ENCODE measurements at regions not wholly inside any gene's neighbourhood (a gene's known extent, or its start where the extent isn't known, plus 50 kb on each side); places are given as distances from the start of the nearest gene placed in this dataset.

- Histone ChIP-seq H3K4me3 (replicated peaks in 1 of 3) (no peak overlapping the region), H3K27ac (no peak overlapping the region), H3K4me1 (no peaks in the 10 kb centered on the region), H3K27me3 (no peaks in the 10 kb centered on the region), H3K9me3 (no peaks in the 10 kb centered on the region), H3K36me3 (no peaks in the 10 kb centered on the region)
- intact Hi-C loops (cut with DNase I), result no loop called here
- WGBS, 2 donors, result 93 to 96% methylated on average over 17 of the region's 17 CpGs
- TF ChIP-seq POLR2A (IDR thresholded peaks at IDR 0.05) (no peak), CTCF (IDR thresholded peaks at IDR 0.05) (no peak)
- no peak for DNase-seq
Observed at GRCh38 chr2:240197462-240198139, 57.1 kb upstream of the OTOS start.

GRCh38 chr2:240198226-240198625 is 57.8 kb upstream of the OTOS start:
- Histone ChIP-seq H3K36me3 (no peaks in the 10 kb centered on the region), H3K4me3 (replicated peaks in 1 of 3) (no peak overlapping the region)

GRCh38 chr2:240199133-240199870 is 58.8 kb upstream of the OTOS start:
- H3K36me3 ChIP-seq, result no peaks in the 10 kb centered on the region
- no peaks in the 10 kb centered on the region for H3K27me3 ChIP-seq
- H3K9me3 ChIP-seq, result no peaks in the 10 kb centered on the region
- intact Hi-C loops (cut with DNase I), result no loop called here
- no peak overlapping the region for H3K4me3 ChIP-seq (replicated peaks in 1 of 3)
- WGBS, 2 donors, result 85 to 89% methylated on average over 9 to 11 of the region's 16 CpGs
- no peak for DNase-seq
- TF ChIP-seq CTCF (IDR thresholded peaks at IDR 0.05), result no peak
- TF ChIP-seq POLR2A (IDR thresholded peaks at IDR 0.05), result no peak
- no peak overlapping the region for H3K27ac ChIP-seq
- H3K4me1 ChIP-seq, result no peaks in the 10 kb centered on the region

More at GRCh38 chr2:240198226-240198625, 57.8 kb upstream of the OTOS start:
- TF ChIP-seq CTCF (IDR thresholded peaks at IDR 0.05) (no peak), POLR2A (IDR thresholded peaks at IDR 0.05) (no peak)
- intact Hi-C loops (cut with DNase I), result no loop called here
- Histone ChIP-seq H3K4me1 (no peaks in the 10 kb centered on the region), H3K27ac (no peak overlapping the region), H3K27me3 (no peaks in the 10 kb centered on the region), H3K9me3 (no peaks in the 10 kb centered on the region)
- WGBS, 2 donors, result 90 to 96% methylated on average over 6 of the region's 6 CpGs
- DNase-seq, result no peak

- Histone ChIP-seq H3K27me3 (no peaks in the 10 kb centered on the region), H3K36me3 (no peaks in the 10 kb centered on the region), H3K27ac (no peak overlapping the region), H3K4me1 (no peaks in the 10 kb centered on the region), H3K4me3 (replicated peaks in 1 of 3) (no peak overlapping the region), H3K9me3 (no peaks in the 10 kb centered on the region)
- intact Hi-C loops (cut with DNase I), result no loop called here
- DNase-seq, result no peak
- 73 to 76% methylated on average over 24 of the region's 24 CpGs for WGBS, 2 donors
- TF ChIP-seq CTCF (IDR thresholded peaks at IDR 0.05) (no peak), POLR2A (IDR thresholded peaks at IDR 0.05) (no peak)
Observed at GRCh38 chr2:240200230-240201051, 60.0 kb upstream of the OTOS start.
